B cell (primary cell): ENCODE measurements at regions not wholly inside any gene's neighbourhood (a gene's known extent, or its start where the extent isn't known, plus 50 kb on each side); places are given as distances from the start of the nearest gene placed in this dataset.

Experiments
- ATAC-seq: fragments of 200-7000 bp; cut with Tn5 transposase; one replicate; pipeline ENCODE4 v1.10.0; 2021; ENCODE audit warnings: low read depth, mild to moderate bottlenecking, moderate number of reproducible peaks, moderate library complexity
- CTCF ChIA-PET: fragments of 350-600 bp; sonication (Branson Sonifier 250); formaldehyde crosslinking; loops from one replicate; lab custom pipeline; 2021; ENCODE audit warnings: antibody characterized with exemption, inconsistent platforms; lab: Charles Lee
- POLR2A ChIA-PET: fragments of 350-600 bp; sonication (Branson Sonifier 250); formaldehyde crosslinking; loops from one replicate; lab custom pipeline; 2021; ENCODE audit warnings: antibody characterized with exemption; lab: Charles Lee
- DNase-seq: peaks from one replicate; pipeline ENCODE4 v3.0.0; 2013
- H2AFZ ChIP-seq: 2 replicates; pipeline ENCODE4 v1.6.1; 2012; ENCODE audit warnings: mild to moderate bottlenecking, low read depth, low read length; ENCODE audit not compliant: insufficient read depth, poor library complexity, severe bottlenecking
- H3K27ac ChIP-seq, 2 donors: 1 replicate in 1 of 2; 2 replicates in 1 of 2; pipeline ENCODE4 v1.5.1; 2012 to 2013; ENCODE audit warnings: low read length in 2 of 2, mild to moderate bottlenecking in 2 of 2, moderate library complexity in 1 of 2
- H3K27me3 ChIP-seq, 4 experiments: fragments of 200-600 bp in 1 of 4; sonication (generic) in 1 of 4; replicated peaks in 1 of 4; 1 replicate in 2 of 4; 2 replicates in 2 of 4; pipeline versions ENCODE4 v1.6.1 to v1.7.0; 2013 to 2016; ENCODE audit warnings: low read length in 3 of 4, mild to moderate bottlenecking in 2 of 4, mixed read lengths in 1 of 4, moderate library complexity in 1 of 4; ENCODE audit not compliant: insufficient read depth in 4 of 4, control insufficient read depth in 3 of 4; ENCODE audit errors: control extremely low read depth in 1 of 4
- H3K36me3 ChIP-seq, 2 experiments: replicated peaks in 1 of 2; 1 replicate in 1 of 2; 2 replicates in 1 of 2; pipeline versions ENCODE4 v1.6.1 to v1.7.1; 2013; ENCODE audit warnings: low read length in 1 of 2; ENCODE audit not compliant: insufficient read depth in 2 of 2, control insufficient read depth in 1 of 2; ENCODE audit errors: control extremely low read depth in 1 of 2, extremely low read depth in 1 of 2
- H3K4me1 ChIP-seq, 2 donors: fragments of 200-600 bp in 1 of 2; sonication (generic) in 1 of 2; 1 replicate in 1 of 2; 2 replicates in 1 of 2; pipeline versions ENCODE4 v1.5.1 to v1.6.1; 2013 to 2017; ENCODE audit warnings: low read length in 2 of 2; ENCODE audit not compliant: control insufficient read depth in 2 of 2, insufficient read depth in 2 of 2
- H3K4me2 ChIP-seq: replicated peaks from 2 replicates; pipeline ENCODE3; 2012; ENCODE audit warnings: mild to moderate bottlenecking, low read depth, low read length; ENCODE audit not compliant: poor library complexity, severe bottlenecking
- H3K4me3 ChIP-seq, 5 experiments: fragments of 200-600 bp in 1 of 5; sonication (generic) in 1 of 5; 1 replicate in 3 of 5; 2 replicates in 2 of 5; pipeline versions ENCODE4 v1.5.1 to v1.7.0; 2011 to 2016; ENCODE audit warnings: low read length in 4 of 5, mild to moderate bottlenecking in 4 of 5, low read depth in 2 of 5, control low read depth in 1 of 5, moderate library complexity in 1 of 5; ENCODE audit not compliant: insufficient read depth in 1 of 5; ENCODE audit errors: control extremely low read depth in 1 of 5, extremely low read depth in 1 of 5
- H3K79me2 ChIP-seq: fragments of 200-600 bp; sonication (generic); one replicate; pipeline ENCODE4 v1.6.0; 2016; ENCODE audit warnings: low read length; ENCODE audit not compliant: control insufficient read depth, insufficient read depth
- H3K9ac ChIP-seq: fragments of 200-600 bp; sonication (generic); 2 replicates; pipeline ENCODE4 v1.6.1; 2017; ENCODE audit warnings: mild to moderate bottlenecking, low read length, moderate library complexity
- H3K9me3 ChIP-seq, 3 donors: one replicate each; pipeline versions ENCODE4 v1.6.1 to v1.7.1; 2013; ENCODE audit warnings: low read length in 2 of 3; ENCODE audit not compliant: control insufficient read depth in 2 of 3, insufficient read depth in 1 of 3; ENCODE audit errors: control extremely low read depth in 1 of 3
- H4K20me1 ChIP-seq: 2 replicates; pipeline ENCODE4 v1.6.0; 2012; ENCODE audit warnings: mild to moderate bottlenecking, low read length; ENCODE audit not compliant: insufficient read depth, control insufficient read depth, poor library complexity, severe bottlenecking
- H3K27ac Mint-ChIP-seq: one replicate; pipeline ENCODE4 v1.8.0; 2021; ENCODE audit warnings: mixed read lengths
- H3K27me3 Mint-ChIP-seq: one replicate; pipeline ENCODE4 v1.8.0; 2021; ENCODE audit warnings: mixed read lengths
- H3K4me1 Mint-ChIP-seq: one replicate; pipeline ENCODE4 v1.8.0; 2021; ENCODE audit warnings: mixed read lengths
- H3K4me3 Mint-ChIP-seq: one replicate; pipeline ENCODE4 v1.8.0; 2021; ENCODE audit warnings: mixed read lengths
- H3K9me3 Mint-ChIP-seq: one replicate; pipeline ENCODE4 v1.8.0; 2022; ENCODE audit warnings: mixed read lengths; ENCODE audit not compliant: insufficient read depth
- CTCF ChIP-seq: fragments of 200-600 bp; IDR thresholded peaks from one replicate; pipeline ENCODE4 v1.8.0; 2022; ENCODE audit warnings: antibody characterized with exemption, mild to moderate bottlenecking
- EZH2 ChIP-seq: IDR thresholded peaks from 2 replicates; pipeline ENCODE4 v1.6.1; 2012; ENCODE audit warnings: borderline replicate concordance, low read depth, mild to moderate bottlenecking, moderate library complexity, low read length; ENCODE audit not compliant: insufficient read depth, poor library complexity, severe bottlenecking
- WGBS: methylation state at CpG from one replicate; pipeline ENCODE4 v1.1.5; 2013; ENCODE audit warnings: missing lambda C conversion rate; ENCODE audit not compliant: insufficient coverage; 5-methylcytosine and 5-hydroxymethylcytosine counted together
- intact Hi-C: fragments of 100-400 bp; cut with micrococcal nuclease; formaldehyde crosslinking; loops from one replicate; pipeline ENCODE4 v1.10.0; 2022

GRCh38 chr6:91483415-91484105, 896.7 kb upstream of the MAP3K7 start:
- Histone ChIP-seq H3K4me2 (no peak overlapping the region), H3K4me1 (no peaks in the 10 kb centered on the region), H3K9ac (no peak overlapping the region), H2AFZ (no peak overlapping the region), H3K36me3 (no peaks in the 10 kb centered on the region), H3K79me2 (no peaks in the 10 kb centered on the region), H3K27me3 (no peaks in the 10 kb centered on the region), H4K20me1 (no peaks in the 10 kb centered on the region), H3K9me3 (no peaks in the 10 kb centered on the region), H3K27ac (no peak overlapping the region), H3K4me3 (no peak overlapping the region)
- intact Hi-C loops: no loop called here
- CTCF ChIA-PET: no interaction called here
- Mint-ChIP-seq H3K9me3 (no peaks in the 10 kb centered on the region), H3K4me1 (no peaks in the 10 kb centered on the region), H3K27me3 (no peaks in the 10 kb centered on the region), H3K4me3 (no peak overlapping the region), H3K27ac (no peak overlapping the region)
- POLR2A ChIA-PET: no interaction called here
- no peak for TF ChIP-seq CTCF
- no peak for TF ChIP-seq EZH2
- ATAC-seq (no peak), DNase-seq (no peak)
- no CpG with 5 or more reads among the region's 6 CpGs for WGBS

- no peak overlapping the region for H3K9ac ChIP-seq
- Mint-ChIP-seq H3K9me3 (no peaks in the 10 kb centered on the region), H3K4me1 (no peaks in the 10 kb centered on the region), H3K27me3 (no peaks in the 10 kb centered on the region), H3K4me3 (no peak overlapping the region), H3K27ac (no peak overlapping the region)
- H3K4me3 ChIP-seq: no peak overlapping the region
- no peaks in the 10 kb centered on the region for H3K9me3 ChIP-seq
- no peaks in the 10 kb centered on the region for H3K27me3 ChIP-seq
- H2AFZ ChIP-seq: no peak overlapping the region
- H3K79me2 ChIP-seq: no peaks in the 10 kb centered on the region
- DNase-seq (no peak), ATAC-seq (no peak)
- H4K20me1 ChIP-seq: no peaks in the 10 kb centered on the region
- H3K4me1 ChIP-seq: no peaks in the 10 kb centered on the region
- POLR2A ChIA-PET: no interaction called here
- no peaks in the 10 kb centered on the region for H3K36me3 ChIP-seq
- H3K27ac ChIP-seq: no peak overlapping the region
- CTCF ChIA-PET: no interaction called here
- intact Hi-C loops: no loop called here
- H3K4me2 ChIP-seq: no peak overlapping the region
- no peak for TF ChIP-seq EZH2
- TF ChIP-seq CTCF: no peak
- WGBS: no CpG with 5 or more reads among the region's 1 CpG
These were observed 895.6 kb upstream of the MAP3K7 start for GRCh38 chr6:91482498-91482897.
